ENCODE measurements at regions not wholly inside any gene's neighbourhood (a gene's known extent, or its start where the extent isn't known, plus 50 kb on each side); places are given as distances from the start of the nearest gene placed in this dataset.
"Not testable (repeated sequence)": the region's sequence is repeated elsewhere in the genome, so short reads cannot be mapped to it uniquely, and the experiment has no call there.

DNA sequence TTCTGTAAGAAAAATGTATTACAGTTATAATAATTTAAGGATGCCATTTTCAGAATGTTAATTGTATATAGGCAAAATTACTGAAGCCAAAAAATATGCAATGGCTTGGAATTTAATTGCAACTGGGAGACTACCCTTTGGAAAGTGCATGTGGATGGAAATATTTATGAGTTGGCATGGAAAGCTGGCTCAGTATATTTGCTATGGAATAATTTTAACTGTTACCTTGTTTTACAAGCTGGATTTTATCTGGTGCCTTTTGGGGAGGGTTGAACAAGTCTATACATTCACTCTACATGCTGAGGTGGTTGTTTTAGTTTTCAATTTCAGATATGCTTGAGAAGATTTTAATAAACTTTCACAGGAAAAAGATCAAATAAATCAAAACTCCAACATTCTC is 80.9 kb upstream of the ABCB5 start:
- H3K27ac ChIP-seq = no peak overlapping the region
- H3K36me3 ChIP-seq = no peaks in the 10 kb centered on the region
- H3K9me3 ChIP-seq (replicated peaks in 1 of 11) = peaks cover 0 to 6% (median under 1%) of the 10 kb centered on the region in 11 experiments; a peak in 9 of 22 replicates
- no peak for TF ChIP-seq Cebpa-rat (IDR thresholded peaks at IDR 0.05)
- H3K27me3 ChIP-seq = no peaks in the 10 kb centered on the region
- H3K9ac ChIP-seq = no peak overlapping the region
- H3K4me2 ChIP-seq = no peak overlapping the region
- no peak overlapping the region for H3K4me3 ChIP-seq
- H3K4me1 ChIP-seq = no peaks in the 10 kb centered on the region
- H4K20me1 ChIP-seq = no peaks in the 10 kb centered on the region

DNA sequence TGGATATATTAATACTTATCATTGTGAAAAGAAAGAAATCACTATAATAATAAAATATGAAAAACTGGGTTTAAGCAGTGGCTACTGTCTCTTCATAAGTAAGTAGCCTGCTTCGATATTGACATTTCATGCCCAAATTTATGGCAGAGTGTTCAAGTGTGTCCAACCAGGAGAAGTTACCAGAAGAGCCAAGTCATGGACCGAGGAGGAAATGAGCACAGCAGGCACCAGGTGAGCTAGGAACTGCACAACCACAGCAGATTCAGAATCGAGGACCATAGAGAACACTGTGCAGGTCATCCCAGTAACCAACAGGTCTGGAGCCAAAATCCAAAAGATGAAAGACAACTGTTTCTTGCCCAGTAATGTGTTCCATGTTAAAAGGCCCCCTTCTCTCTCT is 79.9 kb upstream of the ABCB5 start:
- no peak for TF ChIP-seq Cebpa-rat (IDR thresholded peaks at IDR 0.05)
- Histone ChIP-seq H3K36me3 (no peaks in the 10 kb centered on the region), H4K20me1 (no peaks in the 10 kb centered on the region), H3K4me3 (no peak overlapping the region), H3K27ac (no peak overlapping the region), H3K9me3 (replicated peaks in 1 of 11) (peaks cover 0 to 9% (median 0%) of the 10 kb centered on the region in 11 experiments; a peak in 2 of 22 replicates), H3K4me2 (no peak overlapping the region), H3K4me1 (no peaks in the 10 kb centered on the region), H3K9ac (no peak overlapping the region), H3K27me3 (no peaks in the 10 kb centered on the region)

DNA sequence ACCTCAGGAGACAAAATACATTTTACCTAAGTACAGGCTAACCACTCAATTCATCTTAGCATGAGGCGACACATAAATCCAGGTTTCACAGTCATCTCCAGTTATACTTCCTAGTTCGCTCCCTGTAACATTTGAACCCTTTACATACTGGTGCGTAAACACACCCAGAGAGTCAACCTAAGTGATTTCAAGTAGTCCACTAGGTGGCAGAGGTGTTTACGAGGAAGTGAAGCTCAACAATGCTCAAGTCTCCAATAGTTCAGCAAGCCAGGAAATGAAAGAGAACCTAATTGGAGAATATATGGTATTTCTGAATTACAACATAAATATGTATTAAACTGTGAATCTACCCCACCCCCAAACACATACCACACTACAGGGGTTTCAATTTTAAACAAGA is 76.3 kb upstream of the ABCB5 start:
- no peak overlapping the region for H3K9ac ChIP-seq
- peaks cover 0 to 11% (median 0%) of the 10 kb centered on the region in 11 experiments; a peak in 2 of 22 replicates for H3K9me3 ChIP-seq (replicated peaks in 1 of 11)
- peaks cover 0 to 22% (median 0%) of the 10 kb centered on the region in 10 experiments; a peak in 4 of 20 replicates for H3K4me1 ChIP-seq
- no peak overlapping the region for H3K27ac ChIP-seq
- no peak for TF ChIP-seq Cebpa-rat (IDR thresholded peaks at IDR 0.05)
- no peak overlapping the region for H3K4me3 ChIP-seq
- H4K20me1 ChIP-seq = no peaks in the 10 kb centered on the region
- H3K36me3 ChIP-seq = no peaks in the 10 kb centered on the region
- H3K4me2 ChIP-seq = 0 out of 22 replicates have a peak overlapping the region, but pooled peaks of 1 of the 11 experiments have one; percentile 47
- no peaks in the 10 kb centered on the region for H3K27me3 ChIP-seq

DNA sequence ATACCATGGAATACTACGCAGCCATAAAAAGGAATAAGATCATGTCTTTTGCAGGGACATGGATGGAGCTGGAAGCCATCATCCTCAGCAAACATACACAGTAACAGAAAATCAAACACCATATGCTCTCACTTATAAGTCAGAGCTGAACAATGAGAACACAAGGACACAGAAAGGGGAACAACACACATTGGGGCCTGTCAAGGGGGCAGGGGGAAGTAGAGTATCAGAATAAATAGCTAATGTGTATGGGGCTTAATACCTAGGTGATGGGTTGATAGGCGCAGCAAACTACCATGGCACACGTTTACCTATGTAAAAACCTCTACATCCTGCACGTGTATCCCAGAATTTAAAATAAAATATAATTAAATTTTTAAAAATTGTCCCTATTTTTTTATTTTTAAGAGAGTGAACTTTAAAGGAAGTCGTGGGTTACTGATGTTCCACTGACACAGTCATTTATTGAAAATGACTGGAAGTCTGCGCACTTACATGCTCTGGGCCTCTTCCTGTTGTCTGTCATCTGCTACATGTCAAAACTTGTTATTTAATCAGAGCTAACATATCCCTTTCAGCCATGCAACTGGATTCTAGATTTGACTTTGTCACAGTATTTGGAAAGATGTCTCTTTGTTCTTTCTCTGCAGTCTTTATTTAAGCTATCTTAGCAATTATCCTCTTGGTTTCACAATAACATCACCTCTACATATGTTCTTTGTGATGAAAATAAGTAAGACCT is 73.7 kb upstream of the ABCB5 start:
- Histone ChIP-seq H3K4me1 (peaks cover 0 to 28% (median 0%) of the 10 kb centered on the region in 10 experiments; a peak in 5 of 20 replicates), H3K27ac (peak overlapping the region in 3 of 11 experiments; percentile 55 to 90 (median 89); a peak in 6 of 22 replicates), H3K9me3 (replicated peaks in 1 of 11) (peaks cover 0 to 9% (median 0%) of the 10 kb centered on the region in 11 experiments; a peak in 2 of 22 replicates), H3K4me2 (peak overlapping the region in 3 of 11 experiments; percentile 17 to 69 (median 28); a peak in 3 of 22 replicates), H3K36me3 (no peaks in the 10 kb centered on the region), H4K20me1 (no peaks in the 10 kb centered on the region), H3K27me3 (no peaks in the 10 kb centered on the region), H3K4me3 (peak overlapping the region in 2 of 10 experiments; percentile 28 to 33; a peak in 2 of 20 replicates), H3K9ac (peak overlapping the region in 2 of 11 experiments; percentile 72 to 74; a peak in 4 of 22 replicates)
- TF ChIP-seq Cebpa-rat (IDR thresholded peaks at IDR 0.05) = no peak

DNA sequence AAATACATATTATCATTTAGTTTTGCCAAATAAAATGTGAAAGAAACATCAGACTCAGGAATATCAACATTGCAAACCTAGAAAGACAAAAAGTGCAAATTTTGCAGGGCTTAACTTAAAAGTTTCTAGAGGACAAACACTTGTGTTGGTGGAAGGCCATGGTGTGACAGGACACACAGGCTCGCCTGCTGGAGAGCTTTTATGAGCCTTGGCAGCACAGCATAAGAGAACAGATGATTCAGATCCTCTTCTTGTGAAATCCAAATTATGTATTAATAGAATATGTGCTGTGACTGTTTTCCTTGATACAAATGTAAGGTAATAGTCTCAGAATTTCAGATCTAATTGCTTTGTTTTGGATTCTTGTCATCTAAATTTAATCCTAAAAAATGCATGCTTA is 72.9 kb upstream of the ABCB5 start:
- Histone ChIP-seq H3K9ac (peak overlapping the region in 2 of 11 experiments; percentile 72 to 74; a peak in 2 of 22 replicates), H3K9me3 (replicated peaks in 1 of 11) (peaks cover 0 to 7% (median 0%) of the 10 kb centered on the region in 11 experiments; a peak in 1 of 22 replicates), H4K20me1 (no peaks in the 10 kb centered on the region), H3K27me3 (no peaks in the 10 kb centered on the region), H3K4me2 (peak overlapping the region in 2 of 11 experiments; percentile 28 to 69; a peak in 3 of 22 replicates), H3K36me3 (no peaks in the 10 kb centered on the region), H3K4me1 (peaks cover 0 to 28% (median 0%) of the 10 kb centered on the region in 10 experiments; a peak in 5 of 20 replicates), H3K27ac (peak overlapping the region in 3 of 11 experiments; percentile 55 to 90 (median 89); a peak in 6 of 22 replicates), H3K4me3 (no peak overlapping the region)
- TF ChIP-seq Cebpa-rat (IDR thresholded peaks at IDR 0.05) = no peak

DNA sequence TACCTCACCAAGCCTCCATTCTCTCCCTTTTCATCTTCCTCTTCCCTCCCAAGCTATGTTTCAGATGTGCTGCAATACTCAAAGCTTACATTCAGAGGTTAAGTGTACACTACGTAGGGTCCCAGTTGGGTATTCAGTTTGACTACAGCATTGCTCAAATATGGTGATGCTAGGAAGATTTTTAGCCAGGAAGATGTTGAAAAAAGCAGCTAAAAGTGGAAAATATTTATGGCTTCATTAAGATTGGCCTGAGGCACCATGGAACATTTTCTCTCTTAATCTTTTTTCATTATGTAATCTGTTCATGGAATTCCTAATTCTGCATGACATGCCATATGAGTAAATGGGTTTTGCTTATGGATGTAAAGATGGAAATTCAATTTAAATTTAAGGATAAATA is 72.0 kb upstream of the ABCB5 start:
- H4K20me1 ChIP-seq = no peaks in the 10 kb centered on the region
- peak overlapping the region in 2 of 11 experiments; percentile 28 to 29; a peak in 2 of 22 replicates for H3K4me2 ChIP-seq
- H3K4me1 ChIP-seq = peaks cover 0 to 28% (median 0%) of the 10 kb centered on the region in 10 experiments; a peak in 5 of 20 replicates
- no peak for TF ChIP-seq Cebpa-rat (IDR thresholded peaks at IDR 0.05)
- H3K9ac ChIP-seq = no peak overlapping the region
- peak overlapping the region in 2 of 11 experiments; percentile 89 to 90; a peak in 2 of 22 replicates for H3K27ac ChIP-seq
- H3K4me3 ChIP-seq = no peak overlapping the region
- no peaks in the 10 kb centered on the region for H3K36me3 ChIP-seq
- H3K27me3 ChIP-seq = no peaks in the 10 kb centered on the region
- peaks cover 0 to 7% (median 0%) of the 10 kb centered on the region in 11 experiments; a peak in 1 of 22 replicates for H3K9me3 ChIP-seq (replicated peaks in 1 of 11)

DNA sequence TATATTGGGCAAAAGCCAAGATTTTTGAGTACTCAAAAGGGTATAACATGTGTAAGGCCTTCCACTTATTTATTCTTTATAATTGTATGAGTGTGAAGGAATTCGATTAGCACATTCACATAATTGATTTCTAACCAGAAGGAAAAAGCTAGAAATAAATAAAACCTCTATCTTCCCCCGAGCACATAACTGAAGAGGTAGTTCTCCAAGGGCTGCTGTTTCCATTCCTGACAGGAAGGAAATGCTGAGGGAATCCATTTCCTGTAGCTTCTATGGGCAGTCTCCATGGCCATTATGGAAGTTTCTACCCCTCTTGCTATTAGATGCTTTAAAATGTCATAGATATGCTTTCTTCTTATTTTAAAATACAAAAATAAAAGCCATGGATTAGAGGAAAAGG is 70.5 kb upstream of the ABCB5 start:
- peaks cover 0 to 7% (median 0%) of the 10 kb centered on the region in 11 experiments; a peak in 1 of 22 replicates for H3K9me3 ChIP-seq (replicated peaks in 1 of 11)
- no peaks in the 10 kb centered on the region for H3K27me3 ChIP-seq
- peaks cover 0 to 28% (median 0%) of the 10 kb centered on the region in 10 experiments; a peak in 5 of 20 replicates for H3K4me1 ChIP-seq
- peak overlapping the region in 2 of 11 experiments; percentile 52; a peak in 3 of 22 replicates for H3K4me2 ChIP-seq
- H3K4me3 ChIP-seq = no peak overlapping the region
- no peaks in the 10 kb centered on the region for H3K36me3 ChIP-seq
- no peak for TF ChIP-seq Cebpa-rat (IDR thresholded peaks at IDR 0.05)
- H3K9ac ChIP-seq = no peak overlapping the region
- H3K27ac ChIP-seq = no peak overlapping the region
- H4K20me1 ChIP-seq = no peaks in the 10 kb centered on the region

DNA sequence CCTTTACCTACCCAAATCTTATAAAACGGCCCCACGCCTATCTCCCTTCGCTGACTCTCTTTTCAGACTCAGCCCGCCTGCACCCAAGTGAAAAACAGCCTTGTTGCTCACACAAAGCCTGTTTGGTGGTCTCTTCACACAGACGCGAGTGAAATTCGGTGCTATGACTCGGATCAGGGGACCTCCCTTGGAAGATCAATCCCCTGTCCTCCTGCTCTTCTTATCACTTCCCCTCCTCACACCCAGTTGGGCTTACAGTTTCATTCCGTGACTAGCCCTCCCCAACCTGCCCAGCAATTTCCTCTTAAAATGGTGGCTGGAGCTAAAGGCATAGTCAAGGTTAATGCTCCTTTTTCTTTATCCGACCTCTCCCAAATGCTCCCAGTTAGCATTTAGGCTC is 68.5 kb upstream of the ABCB5 start:
- H3K36me3 ChIP-seq; H3K9ac ChIP-seq; H3K27me3 ChIP-seq; H3K27ac ChIP-seq; H4K20me1 ChIP-seq; H3K9me3 ChIP-seq (replicated peaks in 1 of 11); H3K4me3 ChIP-seq; H3K4me2 ChIP-seq: not testable (repeated sequence)
- H3K4me1 ChIP-seq = peaks cover 0 to 26% (median 0%) of the 10 kb centered on the region in 10 experiments; a peak in 5 of 20 replicates

DNA sequence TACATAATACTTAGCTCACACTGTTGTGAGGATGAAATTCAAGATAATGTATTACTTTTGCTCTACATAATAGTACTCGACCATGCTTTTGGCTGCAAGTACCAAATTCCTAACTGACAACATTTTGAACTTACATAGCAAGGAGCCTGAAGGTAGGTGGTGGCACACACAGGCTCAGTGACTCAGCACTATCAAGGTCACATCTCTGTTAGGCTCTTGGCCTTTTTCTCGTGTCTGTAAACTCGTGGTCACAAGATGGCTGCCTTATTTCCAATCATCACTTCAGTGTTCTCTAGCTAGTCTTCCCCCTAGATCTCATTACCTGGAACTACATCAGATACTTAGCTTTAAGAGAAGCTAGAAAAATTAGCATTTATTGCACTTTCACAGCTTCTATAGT is 61.4 kb upstream of the ABCB5 start:
- Histone ChIP-seq H3K4me1 (0 out of 20 replicates have a peak, but pooled peaks cover 0 to 4% (median 0%) of the 10 kb centered on the region in 10 experiments), H4K20me1 (no peaks in the 10 kb centered on the region), H3K36me3 (no peaks in the 10 kb centered on the region), H3K9me3 (replicated peaks in 1 of 11) (no peaks in the 10 kb centered on the region), H3K9ac (no peak overlapping the region), H3K27ac (no peak overlapping the region), H3K27me3 (no peaks in the 10 kb centered on the region), H3K4me3 (no peak overlapping the region), H3K4me2 (no peak overlapping the region)
- no peak for TF ChIP-seq Cebpa-rat (IDR thresholded peaks at IDR 0.05)

All from BLaER1 treated with 17β-estradiol and CSF1 and Interleukin-3, amounts not matched to agents 10 nM and 100 nM (cell line).